ENCODE measurements at regions not wholly inside any gene's neighbourhood (a gene's known extent, or its start where the extent isn't known, plus 50 kb on each side); places are given as distances from the start of the nearest gene placed in this dataset.

DNA sequence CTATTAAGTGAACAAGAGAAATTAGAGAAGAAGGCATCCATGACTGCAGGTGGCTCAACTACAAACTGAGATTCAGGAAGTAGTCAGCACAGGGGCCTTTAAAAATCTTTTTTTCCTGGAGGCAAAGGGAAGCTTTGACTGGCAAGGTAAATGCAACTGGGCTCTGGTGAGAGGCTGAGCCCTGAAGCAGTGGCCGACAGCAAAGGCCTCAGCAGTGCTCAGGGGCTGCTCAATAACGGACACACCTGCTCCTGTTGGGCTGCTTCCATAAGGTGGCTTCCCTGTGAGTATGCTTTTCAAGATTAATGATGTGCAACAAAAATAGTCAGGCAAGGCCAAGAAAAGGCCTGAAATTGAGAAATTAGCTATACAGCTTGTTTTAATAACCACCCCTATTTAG, 134.2 kb upstream of the RGMB start:
- no peak for DNase-seq

DNA sequence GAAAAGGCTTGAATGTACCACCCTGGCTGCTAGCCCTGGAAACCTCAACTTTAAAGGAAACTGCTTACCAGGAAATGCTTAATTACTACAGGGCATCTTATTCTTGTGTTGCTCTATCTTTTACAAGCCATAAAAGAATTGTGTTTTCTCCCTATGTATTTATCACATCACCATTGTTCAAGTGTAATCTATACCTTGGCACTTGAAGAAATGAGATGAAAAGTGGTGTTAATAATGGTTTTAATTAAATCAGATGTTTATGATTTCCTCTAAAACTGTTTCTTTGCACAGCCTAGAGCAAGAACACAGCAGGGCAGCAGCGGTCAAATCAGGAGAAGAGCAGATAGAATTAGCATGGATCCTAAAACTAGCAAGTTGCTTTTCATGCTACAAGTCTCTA, 131.8 kb upstream of the RGMB start:
- no peak for DNase-seq

DNA sequence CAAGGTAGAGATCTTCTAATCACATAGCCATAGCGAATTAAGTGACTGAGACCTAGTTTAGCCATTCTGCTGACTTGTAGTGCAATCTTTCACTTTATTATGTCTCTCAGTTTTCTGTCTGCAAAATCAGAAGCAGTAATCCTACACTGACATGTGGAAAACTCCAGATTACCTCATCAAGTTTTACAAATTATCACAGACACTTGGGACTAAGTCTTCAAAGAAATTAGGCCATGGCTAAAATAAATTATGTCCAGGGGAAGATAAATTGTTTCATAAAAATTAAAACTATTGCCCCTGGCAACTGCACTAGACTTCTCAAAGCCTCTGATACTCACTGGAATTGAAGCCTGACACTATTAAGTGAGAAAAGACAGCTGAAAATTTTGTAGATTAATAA, 129.9 kb upstream of the RGMB start:
- no peak for DNase-seq

DNA sequence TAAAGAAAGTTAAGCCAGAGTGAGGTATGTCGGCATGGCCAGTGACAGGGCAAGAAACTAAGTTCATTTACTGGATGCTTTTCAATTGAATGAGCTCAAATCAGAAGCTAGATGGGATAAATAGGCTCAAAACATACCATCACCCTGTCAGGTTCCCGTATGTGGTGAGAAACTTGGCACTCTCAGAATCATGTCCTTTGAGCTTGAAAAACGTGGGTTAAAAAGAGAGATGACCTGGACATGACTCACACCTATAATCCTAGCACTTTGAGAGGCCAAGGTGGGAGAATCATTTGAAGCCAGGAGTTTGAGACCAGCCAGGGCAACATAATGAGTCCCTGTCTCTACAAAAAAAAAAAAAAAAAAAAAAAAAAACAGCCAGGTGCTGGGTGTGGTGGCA, 121.7 kb upstream of the RGMB start:
- no peak for DNase-seq

DNA sequence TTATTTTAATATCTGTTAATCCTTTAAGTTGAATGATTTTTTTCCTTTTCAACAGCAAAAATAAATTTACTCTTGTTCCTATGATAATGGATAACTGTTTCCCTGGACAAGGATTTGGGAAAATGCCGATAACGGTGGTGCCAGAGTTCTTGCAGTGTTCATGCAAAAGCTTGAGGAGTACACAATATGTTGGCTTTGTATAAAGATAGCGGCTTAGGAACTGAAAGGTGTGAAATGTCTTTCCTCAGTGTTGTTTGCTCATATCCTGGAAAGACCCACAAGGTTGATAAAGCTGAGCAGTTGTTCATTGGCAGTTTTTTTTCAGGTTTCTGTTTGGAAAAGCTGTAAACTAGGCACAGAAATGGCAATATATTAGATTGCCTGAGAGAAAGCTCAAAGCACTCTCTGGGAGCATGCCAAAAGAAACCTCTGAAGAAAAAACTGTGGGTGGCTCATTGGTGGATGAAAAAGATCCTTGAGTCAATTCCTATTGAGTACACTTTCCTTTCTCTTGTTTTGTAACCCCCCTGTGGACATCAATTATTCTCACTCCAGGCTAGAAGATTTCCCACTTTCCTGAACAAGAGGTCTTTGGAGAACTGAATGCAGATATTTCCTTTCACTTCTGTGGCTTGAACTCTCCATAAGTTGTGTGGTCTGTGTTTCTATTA, 117.2 kb upstream of the RGMB start:
- DNase-seq = no peak

DNA sequence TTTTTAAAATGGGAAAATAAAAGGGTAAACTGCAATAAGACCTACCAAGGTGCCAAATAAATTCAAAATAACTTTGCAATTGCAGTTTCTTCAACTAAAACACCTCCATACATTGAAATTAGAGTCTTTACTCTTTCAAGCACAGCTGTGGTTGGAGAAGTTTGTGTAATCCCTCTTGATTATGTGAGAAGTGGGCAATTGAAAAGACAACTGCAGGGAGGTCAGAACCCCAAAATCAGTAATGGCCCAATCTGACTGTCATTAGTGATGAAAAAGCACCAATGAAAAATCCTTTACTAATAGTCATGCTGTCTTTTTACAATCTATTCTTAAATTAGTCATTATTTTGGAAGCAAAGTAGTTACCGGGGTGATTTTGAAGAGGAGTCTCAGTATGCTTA, 116.7 kb upstream of the RGMB start:
- DNase-seq = no peak

DNA sequence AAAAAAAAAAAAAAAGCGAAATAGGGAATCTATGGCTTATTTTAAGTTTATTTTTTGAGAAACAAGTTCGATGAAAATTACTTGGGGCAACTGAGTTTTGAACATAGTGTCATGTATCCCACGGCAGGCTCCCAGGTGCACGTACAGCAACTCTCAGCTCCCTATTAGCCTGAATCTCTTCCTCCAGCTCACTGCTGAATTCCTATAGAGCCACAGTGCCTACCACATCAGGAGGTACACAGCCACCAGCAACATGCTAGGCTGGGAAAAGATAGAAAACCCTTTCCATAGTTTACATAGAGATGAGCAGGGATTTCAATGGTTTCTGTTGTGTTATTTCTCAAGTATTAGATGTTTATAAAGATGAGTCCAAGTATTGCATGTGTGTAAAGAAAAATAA, 115.9 kb upstream of the RGMB start:
- DNase-seq = no peak

DNA sequence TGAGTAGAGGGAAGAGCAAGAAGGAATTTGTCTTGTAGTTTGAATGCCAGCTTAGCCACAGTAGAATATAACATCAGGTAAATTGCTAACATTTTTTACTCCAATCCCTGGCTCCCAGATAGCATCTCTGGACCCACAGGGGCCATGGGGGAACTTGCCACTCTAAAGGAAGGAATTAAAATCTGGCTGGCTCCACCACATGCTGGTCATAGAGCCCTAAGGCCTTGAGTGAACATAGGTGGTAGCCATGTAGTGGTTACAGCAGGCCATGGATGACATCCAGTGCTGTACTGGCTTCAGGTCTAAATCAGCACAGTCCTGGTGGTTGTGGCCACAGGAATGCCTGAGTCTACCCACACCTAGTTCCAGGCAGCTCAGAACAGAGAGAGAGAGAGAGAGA, 109.9 kb upstream of the RGMB start:
- DNase-seq = no peak

DNA sequence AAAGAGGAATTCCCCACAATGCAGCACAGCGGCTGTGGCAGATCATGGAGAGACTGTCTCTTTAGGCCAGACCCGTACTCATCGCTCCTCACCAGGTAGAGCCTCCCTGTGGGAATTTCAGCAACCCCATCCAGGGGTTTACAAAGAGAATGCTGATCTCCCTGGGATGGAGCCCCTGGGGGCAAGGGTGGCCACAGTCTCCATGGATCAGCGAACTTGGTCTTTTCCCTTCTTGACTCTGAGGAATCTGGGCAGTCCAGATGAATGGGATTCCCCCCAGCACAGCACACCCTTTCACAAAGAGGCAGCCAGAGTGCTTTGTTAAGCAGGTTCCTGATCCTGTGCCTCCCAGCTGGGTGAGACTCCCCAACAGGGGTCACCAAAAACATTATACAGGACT, 108.7 kb upstream of the RGMB start:
- no peak for DNase-seq

DNA sequence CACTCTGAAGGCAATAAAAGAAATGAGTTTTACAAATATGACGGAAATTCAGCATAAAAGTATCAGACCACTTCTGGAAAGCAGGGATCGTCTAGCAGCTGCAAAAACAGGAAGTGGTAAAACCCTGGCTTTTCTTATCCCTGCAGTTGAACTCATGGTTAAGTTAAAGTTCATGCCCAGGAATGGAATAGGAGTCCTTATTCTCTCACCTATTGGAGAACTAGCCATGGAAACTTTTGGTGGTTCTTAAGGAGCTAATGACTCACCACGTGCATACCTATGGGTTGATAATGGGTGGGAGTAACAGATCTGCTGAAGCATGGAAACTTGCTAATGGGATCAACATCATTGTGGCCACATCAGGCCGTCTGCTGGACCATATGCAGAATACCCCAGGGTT, 93.5 kb upstream of the RGMB start:
- no peak for DNase-seq

DNA sequence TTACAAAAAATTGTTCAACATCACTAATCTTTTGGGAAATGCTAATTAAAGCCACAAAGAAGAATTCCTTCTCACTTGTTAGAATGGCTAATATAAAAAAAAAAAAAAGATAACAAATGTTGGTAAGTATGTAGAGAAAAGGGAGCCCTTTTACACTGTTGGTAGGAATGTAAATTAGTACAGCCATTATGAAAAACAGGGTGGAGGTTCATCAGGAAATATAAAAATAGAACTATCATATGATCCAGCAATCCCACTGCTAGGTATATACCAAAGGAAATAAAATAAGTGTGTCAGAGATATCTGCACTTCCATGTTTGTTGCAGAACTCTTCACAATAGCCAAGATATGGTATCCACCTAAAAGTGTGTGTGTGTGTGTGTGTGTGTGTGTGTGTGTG, 83.5 kb upstream of the RGMB start:
- no peak for DNase-seq

DNA sequence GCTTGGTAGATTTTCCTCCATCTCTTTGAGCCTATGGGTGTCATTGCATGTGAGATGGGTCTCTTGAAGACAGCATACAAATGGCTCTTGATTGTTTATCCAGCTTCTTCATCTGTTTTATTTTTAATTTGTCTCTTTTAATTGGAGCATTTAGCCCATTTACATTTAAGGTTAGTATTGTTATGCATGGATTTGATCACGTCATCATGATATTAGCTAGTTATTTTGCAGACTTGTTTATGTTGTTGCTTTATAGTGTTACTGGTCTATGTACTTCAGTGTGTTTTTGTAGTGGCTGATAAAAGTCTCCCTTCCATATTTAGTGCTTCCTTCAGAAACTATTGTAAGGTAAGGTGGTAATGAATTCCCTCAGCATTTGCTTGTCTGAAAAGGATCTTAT, 78.6 kb upstream of the RGMB start:
- no peak for DNase-seq

DNA sequence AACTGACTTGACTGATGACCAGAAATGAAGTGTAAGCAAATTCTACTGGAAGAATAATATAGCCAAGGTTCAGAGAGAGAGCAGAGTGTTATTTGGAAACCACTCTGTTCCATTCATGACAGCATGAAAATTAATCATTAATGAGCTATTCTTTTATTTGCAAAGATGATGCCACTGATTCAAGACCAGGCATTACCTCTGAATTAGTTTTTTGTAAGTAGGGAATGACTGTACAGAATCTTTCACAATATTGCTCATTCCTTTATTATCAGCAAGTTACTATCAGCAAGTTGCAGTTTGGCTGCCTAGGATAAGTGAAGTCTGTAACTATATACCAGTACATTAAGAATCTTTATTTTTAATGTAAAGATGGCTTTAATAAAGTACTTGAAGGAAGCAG, 75.1 kb upstream of the RGMB start:
- no peak for DNase-seq

DNA sequence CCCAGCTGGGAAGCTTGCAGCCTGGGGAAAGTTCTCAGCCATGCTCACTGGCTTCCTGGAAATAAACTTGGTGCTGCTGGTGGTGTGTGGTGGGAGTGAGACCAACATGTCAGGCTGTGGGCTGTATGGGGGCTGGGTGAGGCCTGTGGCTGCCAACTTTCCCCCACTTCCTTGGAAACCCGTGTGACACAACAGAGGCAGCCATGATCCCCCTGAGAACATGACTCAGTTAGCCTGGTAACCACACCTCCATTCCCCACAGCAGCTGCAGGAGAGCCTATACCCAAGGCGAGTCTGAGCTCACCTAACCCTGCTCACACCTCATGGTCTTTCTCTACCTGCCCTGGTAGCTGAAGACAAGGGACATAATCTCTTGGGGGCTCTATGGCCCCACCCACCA, 72.7 kb upstream of the RGMB start:
- no peak for DNase-seq

DNA sequence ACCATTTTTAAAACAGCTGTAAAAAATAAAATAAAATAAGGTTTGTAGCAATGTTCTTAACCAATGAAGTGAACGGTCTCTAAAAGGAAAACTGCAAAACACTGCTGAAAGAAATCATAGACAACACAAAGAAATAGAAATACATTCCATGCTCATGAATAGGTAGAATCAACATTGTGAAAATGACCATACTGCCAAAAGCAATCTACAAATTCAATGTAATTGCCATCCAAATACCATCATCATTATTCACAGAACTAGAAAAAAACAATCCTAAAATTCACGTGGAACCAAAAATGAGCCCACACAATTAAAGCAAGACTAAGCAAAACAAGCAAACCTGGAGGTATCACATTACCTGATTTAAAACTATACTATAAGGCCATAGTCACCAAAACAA, 67.6 kb upstream of the RGMB start:
- no peak for DNase-seq

DNA sequence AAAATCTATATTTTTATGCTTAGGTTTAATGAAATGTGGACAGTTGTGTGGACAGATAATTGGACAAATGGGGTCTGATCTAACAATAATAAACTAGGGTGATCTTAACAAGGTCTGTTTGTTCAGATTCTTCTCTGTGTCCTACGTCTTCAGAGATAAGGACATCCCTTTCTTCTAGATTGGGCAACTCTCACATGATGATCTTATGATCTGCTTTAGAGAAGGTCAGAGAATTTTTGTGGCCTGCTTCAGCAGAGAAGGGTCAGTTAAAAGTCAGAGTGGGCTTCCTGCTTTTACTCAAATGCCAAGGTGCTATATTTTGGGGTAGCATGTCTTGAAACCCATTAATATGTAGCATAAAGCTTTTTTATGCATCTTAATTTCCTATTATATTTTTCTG, 63.8 kb upstream of the RGMB start:
- no peak for DNase-seq

DNA sequence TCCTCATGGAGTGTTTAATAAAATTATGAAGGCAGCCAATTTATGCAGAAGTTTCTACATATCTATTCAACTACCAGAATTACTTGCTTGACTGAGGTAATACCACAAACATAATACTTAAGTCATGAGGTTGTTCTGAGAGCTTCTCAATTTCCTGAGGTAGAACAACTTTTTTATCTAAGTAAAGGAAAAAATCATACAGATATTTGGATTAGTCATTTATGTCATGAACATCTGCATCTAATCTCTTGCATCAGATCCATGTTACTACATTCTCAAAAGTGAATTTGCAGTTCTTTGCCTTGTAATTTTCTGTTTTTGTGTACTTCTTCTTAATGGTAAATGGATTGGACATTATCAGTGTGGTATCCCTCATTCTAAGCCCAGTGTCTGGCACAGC, 60.4 kb upstream of the RGMB start:
- no peak for DNase-seq

DNA sequence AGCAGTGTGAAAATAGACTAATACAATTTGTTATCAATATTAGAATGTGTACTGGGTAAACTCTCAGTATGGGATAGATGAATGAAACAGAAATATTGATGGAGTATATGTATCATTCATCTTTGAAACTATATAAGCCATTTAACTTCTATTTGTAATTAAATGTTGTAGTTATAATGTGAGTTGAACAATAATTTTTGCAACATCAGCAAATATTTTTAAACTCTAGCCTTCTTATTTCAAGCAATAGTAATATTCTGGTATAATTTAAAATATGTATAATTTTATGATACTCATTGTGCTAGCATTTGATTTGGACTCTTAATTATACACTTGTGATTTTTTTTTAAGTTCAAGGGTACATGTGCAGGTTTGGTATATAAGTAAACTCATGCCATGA, 59.6 kb upstream of the RGMB start:
- no peak for DNase-seq

DNA sequence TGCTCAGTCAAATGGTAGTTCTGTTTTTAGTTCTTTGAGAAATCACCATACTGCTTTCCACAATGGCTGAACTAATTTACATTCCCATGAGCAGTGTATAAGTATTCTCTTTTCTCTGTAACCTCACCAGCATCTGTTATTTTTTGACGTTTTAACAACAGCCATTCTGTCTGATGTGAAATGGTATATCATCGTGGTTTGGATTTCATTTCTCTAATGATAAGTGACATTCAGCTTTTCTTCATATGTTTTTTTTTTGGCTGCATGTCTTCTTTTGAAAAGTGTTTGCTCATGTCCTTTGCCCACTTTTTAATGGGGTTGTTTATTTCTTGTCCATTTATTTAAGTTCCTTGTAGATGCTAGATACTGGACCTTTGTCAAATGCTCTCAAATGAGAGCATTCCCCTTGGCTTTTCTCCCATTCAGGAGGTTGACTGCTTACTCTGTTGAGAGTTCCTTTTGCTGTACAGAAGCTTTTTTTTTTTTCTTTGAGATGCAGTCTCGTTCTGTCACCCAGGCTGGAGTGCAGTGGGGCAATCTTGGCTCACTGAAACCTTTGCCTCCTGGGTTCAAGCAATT, 58.7 kb upstream of the RGMB start:
- DNase-seq = no peak

DNA sequence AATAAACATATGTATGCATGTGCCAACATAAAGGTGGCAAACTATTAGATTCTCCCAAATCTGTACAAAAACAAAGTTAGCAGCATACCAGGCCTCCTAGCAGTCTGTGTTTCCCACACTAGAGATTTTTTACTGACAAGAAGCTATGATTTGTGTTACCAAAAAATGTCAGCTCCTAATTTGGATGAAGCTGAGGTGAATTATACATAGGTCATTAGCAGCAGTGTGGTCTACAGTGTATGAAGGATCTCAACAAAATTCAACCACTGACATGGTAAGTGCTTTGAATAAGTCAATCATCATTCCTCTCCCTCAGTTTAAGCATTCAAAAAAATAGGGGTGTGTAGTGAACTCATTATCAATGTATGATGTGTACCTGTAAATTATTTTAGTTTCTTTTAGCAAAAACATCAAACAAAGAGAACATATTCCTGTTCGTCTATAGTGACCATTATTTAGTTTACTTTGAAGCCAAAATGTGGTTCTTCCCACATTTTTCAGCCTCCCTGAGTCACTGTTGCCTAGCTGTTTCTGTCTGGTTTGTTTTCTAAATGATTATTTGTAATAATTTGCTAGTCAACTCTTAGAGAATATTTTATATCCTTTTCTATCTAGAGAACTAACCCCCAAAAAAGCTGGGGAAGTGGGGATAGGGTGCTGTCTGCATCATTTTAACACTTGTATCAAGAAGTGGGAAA, 52.1 kb upstream of the RGMB start:
- DNase-seq = no peak

DNA sequence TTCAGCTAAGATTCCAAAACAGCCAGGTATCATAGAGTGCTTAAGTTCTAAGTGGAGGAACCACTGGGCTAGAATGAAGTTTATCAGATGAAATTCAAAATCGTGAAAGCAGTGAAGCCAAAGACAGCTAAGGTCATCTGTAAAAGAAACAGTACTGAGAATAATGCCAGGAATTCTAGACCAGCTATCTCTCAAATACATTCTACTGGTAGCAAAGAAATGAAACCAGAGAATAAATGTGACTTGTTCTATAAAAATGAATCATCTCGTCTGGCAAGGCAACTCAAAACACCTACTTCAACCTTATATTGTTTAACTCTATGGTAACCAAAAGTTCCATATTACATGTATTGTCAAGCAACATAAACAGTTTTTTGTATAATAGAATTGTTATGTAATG, 51.3 kb upstream of the RGMB start:
- DNase-seq = no peak

DNA sequence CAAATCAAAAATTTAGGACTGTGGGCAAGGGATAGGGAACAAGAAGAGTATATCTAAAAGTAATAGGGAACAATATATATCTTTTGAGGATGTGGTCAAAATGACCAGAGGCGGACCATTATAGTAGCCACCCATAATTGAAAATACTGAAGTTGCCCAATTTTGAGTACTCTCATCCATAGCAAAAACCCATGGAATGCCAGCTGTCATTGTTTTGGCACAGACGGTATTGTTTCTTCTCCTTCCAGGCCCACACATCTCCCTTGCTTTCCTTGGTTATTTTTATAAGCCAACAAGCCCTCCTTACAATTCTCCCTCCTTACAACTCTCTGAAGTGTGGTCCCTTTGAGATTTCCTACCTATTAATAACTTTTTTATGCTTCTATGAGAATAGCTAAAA, 50.4 kb upstream of the RGMB start:
- no peak for DNase-seq
